ENCODE measurements at regions not wholly inside any gene's neighbourhood (a gene's known extent, or its start where the extent isn't known, plus 50 kb on each side); places are given as distances from the start of the nearest gene placed in this dataset.

DNA sequence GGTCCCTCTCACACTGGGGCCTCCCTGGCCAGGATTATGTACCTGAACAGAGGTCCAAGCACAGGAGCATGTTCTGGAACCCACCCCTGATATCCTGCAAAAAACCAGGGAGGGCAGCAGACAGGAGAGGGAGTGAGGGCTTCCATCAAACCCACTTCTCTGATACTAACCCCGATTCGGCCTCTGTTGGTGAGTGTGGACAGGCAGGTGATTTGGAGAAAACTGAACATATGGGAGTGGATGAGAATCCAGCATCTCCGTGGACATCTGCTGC is 215.3 kb downstream of the MATN1 start:
- DNase-seq (ENCODE audit: insufficient read length, low spot score) = no peak
- FAIRE-seq = no peak
- no peak for TF ChIP-seq SPI1 (IDR thresholded peaks at IDR 0.05; ENCODE audit: low read depth, low read length)
- TF ChIP-seq POLR2A (IDR thresholded peaks at IDR 0.05; ENCODE audit: low read depth, low read length) = no peak
- TF ChIP-seq PAX5 (IDR thresholded peaks at IDR 0.05; ENCODE audit: insufficient read depth, low read length, severe bottlenecking) = no peak
- no peak for TF ChIP-seq TAF1 (IDR thresholded peaks at IDR 0.05; ENCODE audit: low read depth, low read length)
- no peak for TF ChIP-seq POU2F2 (IDR thresholded peaks at IDR 0.05; ENCODE audit: low read depth, low read length)
- no peak for TF ChIP-seq POLR2AphosphoS5 (IDR thresholded peaks at IDR 0.05; ENCODE audit: low read depth, low read length)

DNA sequence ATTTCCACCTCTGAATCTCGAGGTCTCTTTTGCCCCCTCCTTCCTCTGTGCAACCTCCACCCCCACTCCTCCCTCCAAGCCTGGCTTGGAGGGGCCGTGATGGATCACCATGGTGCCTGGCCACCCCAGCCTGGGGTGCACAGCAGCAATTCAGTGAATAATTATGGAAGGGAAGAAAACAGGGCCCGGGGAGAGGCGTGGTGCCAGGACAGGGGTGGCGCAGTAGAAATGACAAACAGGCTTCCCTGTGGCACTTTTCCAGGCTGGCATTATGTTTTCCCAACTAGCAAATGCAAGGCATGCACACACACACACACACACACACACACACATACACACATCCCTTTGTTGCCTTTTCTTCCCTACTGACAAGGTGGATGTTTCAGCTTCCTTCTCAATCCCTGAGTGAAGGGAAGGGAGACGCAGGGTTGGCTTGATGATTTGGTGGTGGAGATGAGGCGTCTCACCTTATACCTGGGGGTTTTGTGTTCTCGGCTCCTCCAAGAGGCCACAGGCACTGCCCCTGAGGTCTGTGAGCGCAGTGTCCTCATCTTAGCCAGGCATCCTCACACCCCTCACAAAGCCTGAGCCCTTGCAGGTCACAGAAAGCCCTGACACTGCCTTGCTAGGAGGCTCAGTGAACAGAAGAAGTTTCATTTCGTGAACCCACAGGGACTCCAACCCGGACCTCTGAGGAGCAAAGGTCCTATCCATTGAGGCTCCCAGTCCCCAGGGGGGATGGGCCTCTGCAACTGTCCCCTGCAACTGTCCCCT is 215.8 kb downstream of the MATN1 start:
- no peak for DNase-seq (ENCODE audit: insufficient read length, low spot score)

DNA sequence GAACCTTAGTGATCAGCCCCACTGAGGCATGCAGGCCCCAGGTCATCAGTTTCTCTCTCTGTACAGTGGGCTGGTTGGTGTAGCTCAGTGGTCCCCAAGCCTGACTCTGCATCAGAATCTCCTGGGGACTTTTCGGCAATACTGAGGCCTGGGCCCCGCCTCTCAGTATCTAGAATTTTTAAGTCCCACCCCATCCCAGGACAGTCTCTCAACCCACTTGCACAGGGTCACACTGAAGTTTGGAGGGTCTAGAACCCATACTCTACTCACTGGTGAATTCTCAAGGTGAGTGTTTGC is 216.4 kb downstream of the MATN1 start:
- FAIRE-seq = no peak
- no peak for TF ChIP-seq POLR2A (IDR thresholded peaks at IDR 0.05; ENCODE audit: low read depth, low read length)
- TF ChIP-seq POLR2AphosphoS5 (IDR thresholded peaks at IDR 0.05; ENCODE audit: low read depth, low read length) = no peak
- TF ChIP-seq POU2F2 (IDR thresholded peaks at IDR 0.05; ENCODE audit: low read depth, low read length) = no peak
- no peak for TF ChIP-seq TAF1 (IDR thresholded peaks at IDR 0.05; ENCODE audit: low read depth, low read length)
- no peak for TF ChIP-seq PAX5 (IDR thresholded peaks at IDR 0.05; ENCODE audit: insufficient read depth, low read length, severe bottlenecking)
- TF ChIP-seq SPI1 (IDR thresholded peaks at IDR 0.05; ENCODE audit: low read depth, low read length) = no peak

More for the DNA sequence above, 215.8 kb downstream of the MATN1 start:
- FAIRE-seq = no peak
- TF ChIP-seq POLR2A (IDR thresholded peaks at IDR 0.05; ENCODE audit: low read depth, low read length) (no peak), POU2F2 (IDR thresholded peaks at IDR 0.05; ENCODE audit: low read depth, low read length) (no peak), POLR2AphosphoS5 (IDR thresholded peaks at IDR 0.05; ENCODE audit: low read depth, low read length) (no peak), PAX5 (IDR thresholded peaks at IDR 0.05; ENCODE audit: insufficient read depth, low read length, severe bottlenecking) (no peak), SPI1 (IDR thresholded peaks at IDR 0.05; ENCODE audit: low read depth, low read length) (no peak), TAF1 (IDR thresholded peaks at IDR 0.05; ENCODE audit: low read depth, low read length) (no peak)

DNA sequence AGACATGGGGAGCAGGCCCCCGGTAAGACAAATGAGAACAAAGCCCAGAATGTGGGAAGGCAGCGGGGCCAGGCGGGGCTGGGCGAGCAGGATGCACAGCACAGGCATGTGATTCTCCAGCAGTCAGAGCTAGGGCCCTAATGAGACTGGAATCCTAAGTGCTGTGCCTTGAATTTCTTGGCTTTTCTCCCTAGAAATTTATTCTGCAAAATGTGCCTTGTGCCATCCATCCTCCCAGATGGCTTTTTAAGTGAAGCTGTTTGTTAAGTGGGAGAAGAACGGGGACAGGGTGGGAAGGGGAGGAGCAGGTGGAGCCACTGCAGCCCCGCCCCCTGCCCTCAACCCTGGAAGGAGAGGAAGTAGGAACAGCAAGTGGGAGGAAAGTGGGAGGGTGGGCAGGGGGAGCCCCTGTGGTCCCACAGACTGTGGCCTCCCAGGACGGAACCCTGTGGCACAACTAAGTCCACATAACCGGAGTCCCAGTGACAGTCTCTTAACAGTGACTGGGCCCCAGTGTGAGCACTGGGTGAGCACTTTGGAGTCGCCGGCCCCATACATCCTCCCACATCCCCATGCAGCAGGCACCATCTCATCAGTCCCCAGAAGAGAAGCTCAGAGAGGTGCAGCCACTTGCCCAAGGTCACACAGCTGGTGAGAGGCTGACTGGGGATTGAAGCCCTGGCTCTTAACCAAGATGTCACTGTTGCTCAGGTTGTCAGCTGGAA is 216.9 kb downstream of the MATN1 start:
- TF ChIP-seq PAX5 (IDR thresholded peaks at IDR 0.05; ENCODE audit: insufficient read depth, low read length, severe bottlenecking) (no peak), TAF1 (IDR thresholded peaks at IDR 0.05; ENCODE audit: low read depth, low read length) (no peak), POU2F2 (IDR thresholded peaks at IDR 0.05; ENCODE audit: low read depth, low read length) (no peak), POLR2A (IDR thresholded peaks at IDR 0.05; ENCODE audit: low read depth, low read length) (no peak), POLR2AphosphoS5 (IDR thresholded peaks at IDR 0.05; ENCODE audit: low read depth, low read length) (no peak), SPI1 (IDR thresholded peaks at IDR 0.05; ENCODE audit: low read depth, low read length) (no peak)
- DNase-seq (ENCODE audit: insufficient read length, low spot score) (no peak), FAIRE-seq (no peak)

More for the DNA sequence above, 216.4 kb downstream of the MATN1 start:
- DNase-seq (ENCODE audit: insufficient read length, low spot score) = no peak

DNA sequence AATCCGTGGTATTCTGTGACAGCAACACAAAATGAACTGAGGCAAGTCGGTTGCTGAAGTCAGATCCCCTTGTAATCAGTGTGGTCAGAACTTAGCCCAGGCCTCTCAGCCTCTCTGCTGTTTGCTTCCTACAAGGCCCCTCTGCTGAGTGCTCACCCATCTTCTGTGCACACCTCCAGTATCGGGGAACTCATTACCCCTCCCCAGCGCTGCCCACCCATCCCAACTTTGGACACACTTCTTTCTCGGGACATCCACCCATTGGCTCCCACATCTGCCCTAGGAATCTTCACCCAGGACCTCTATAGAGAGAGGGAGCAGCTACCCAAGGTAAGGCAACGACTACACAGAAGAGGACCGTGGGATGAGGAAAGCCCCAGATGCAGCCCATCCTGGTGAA is 217.5 kb downstream of the MATN1 start:
- TF ChIP-seq POLR2AphosphoS5 (IDR thresholded peaks at IDR 0.05; ENCODE audit: low read depth, low read length) = no peak
- no peak for TF ChIP-seq SPI1 (IDR thresholded peaks at IDR 0.05; ENCODE audit: low read depth, low read length)
- no peak for TF ChIP-seq POLR2A (IDR thresholded peaks at IDR 0.05; ENCODE audit: low read depth, low read length)
- no peak for TF ChIP-seq PAX5 (IDR thresholded peaks at IDR 0.05; ENCODE audit: insufficient read depth, low read length, severe bottlenecking)
- TF ChIP-seq POU2F2 (IDR thresholded peaks at IDR 0.05; ENCODE audit: low read depth, low read length) = no peak
- TF ChIP-seq TAF1 (IDR thresholded peaks at IDR 0.05; ENCODE audit: low read depth, low read length) = no peak
- FAIRE-seq (no peak), DNase-seq (ENCODE audit: insufficient read length, low spot score) (no peak)

DNA sequence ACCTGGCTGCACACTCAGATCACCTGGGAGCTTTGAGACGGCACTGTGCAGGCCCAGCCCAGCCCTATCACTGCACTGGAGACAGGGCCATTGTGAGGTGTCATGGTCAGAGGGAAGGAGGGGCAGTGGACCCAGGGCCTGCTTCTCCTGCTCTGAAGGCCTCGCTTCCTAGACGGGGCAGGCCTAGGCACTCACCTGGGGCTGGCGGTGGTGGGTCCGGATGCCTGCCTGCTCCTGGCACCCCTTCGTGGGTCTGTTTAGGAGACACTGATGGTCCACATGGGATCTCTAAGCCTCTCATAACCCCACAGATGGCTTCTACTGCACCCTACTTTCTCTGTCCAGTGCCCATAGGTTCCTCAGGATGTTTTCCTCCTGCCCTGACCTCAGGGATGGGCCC is 230.9 kb downstream of the MATN1 start:
- no peak for DNase-seq (ENCODE audit: insufficient read length, low spot score)
- TF ChIP-seq TAF1 (IDR thresholded peaks at IDR 0.05; ENCODE audit: low read depth, low read length) (no peak), POLR2A (IDR thresholded peaks at IDR 0.05; ENCODE audit: low read depth, low read length) (no peak), SPI1 (IDR thresholded peaks at IDR 0.05; ENCODE audit: low read depth, low read length) (no peak), PAX5 (IDR thresholded peaks at IDR 0.05; ENCODE audit: insufficient read depth, low read length, severe bottlenecking) (no peak), POLR2AphosphoS5 (IDR thresholded peaks at IDR 0.05; ENCODE audit: low read depth, low read length) (no peak), POU2F2 (IDR thresholded peaks at IDR 0.05; ENCODE audit: low read depth, low read length) (no peak)
- no peak for FAIRE-seq

DNA sequence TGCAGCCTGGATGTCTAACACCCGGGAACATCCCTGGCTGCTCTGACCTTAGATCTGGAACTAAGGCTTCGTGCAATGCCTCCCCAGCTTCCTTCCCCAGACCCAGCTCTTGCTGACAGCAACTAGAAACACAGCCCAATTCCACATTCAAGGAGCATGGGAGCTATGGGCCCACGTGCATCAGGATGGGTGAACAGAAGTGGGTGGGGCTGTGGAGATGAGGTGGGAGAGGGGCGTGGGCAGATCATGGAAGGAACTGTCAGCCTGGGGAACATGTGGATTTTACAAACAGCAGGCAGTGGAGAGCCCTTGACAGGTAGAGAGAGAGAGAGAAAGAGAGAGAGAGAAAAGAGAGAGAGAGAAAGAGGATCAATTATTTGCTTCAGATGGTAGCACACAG is 231.6 kb downstream of the MATN1 start:
- TF ChIP-seq POLR2A (IDR thresholded peaks at IDR 0.05; ENCODE audit: low read depth, low read length) (no peak), POLR2AphosphoS5 (IDR thresholded peaks at IDR 0.05; ENCODE audit: low read depth, low read length) (no peak), TAF1 (IDR thresholded peaks at IDR 0.05; ENCODE audit: low read depth, low read length) (no peak), SPI1 (IDR thresholded peaks at IDR 0.05; ENCODE audit: low read depth, low read length) (no peak), PAX5 (IDR thresholded peaks at IDR 0.05; ENCODE audit: insufficient read depth, low read length, severe bottlenecking) (no peak)
- no peak for FAIRE-seq
- no peak for DNase-seq (ENCODE audit: insufficient read length, low spot score)

DNA sequence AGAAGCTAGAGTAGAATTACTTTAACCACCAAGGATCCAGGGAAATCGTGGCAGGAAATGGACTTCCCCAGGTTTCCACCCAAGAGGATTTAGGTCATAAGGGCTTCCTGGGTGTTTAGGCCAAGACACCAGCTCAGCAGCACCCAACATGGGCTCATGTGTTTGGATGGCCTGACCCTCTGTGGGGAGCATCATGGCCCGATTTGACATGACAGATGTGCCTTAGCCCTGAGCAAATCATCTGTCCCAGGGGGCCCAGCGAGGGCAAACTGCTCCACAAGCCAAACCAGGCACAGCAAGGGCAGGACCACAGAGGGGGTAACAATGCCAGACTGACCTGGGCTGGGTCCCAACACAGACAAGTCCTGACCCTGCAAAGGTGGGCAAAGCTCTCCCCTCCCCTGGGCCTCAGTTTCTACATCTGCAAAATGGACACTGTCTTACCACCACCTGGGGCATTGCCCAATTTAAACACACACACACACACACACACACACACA is 232.8 kb downstream of the MATN1 start:
- no peak for FAIRE-seq
- TF ChIP-seq PAX5 (IDR thresholded peaks at IDR 0.05; ENCODE audit: insufficient read depth, low read length, severe bottlenecking) (no peak), POLR2A (IDR thresholded peaks at IDR 0.05; ENCODE audit: low read depth, low read length) (no peak)

DNA sequence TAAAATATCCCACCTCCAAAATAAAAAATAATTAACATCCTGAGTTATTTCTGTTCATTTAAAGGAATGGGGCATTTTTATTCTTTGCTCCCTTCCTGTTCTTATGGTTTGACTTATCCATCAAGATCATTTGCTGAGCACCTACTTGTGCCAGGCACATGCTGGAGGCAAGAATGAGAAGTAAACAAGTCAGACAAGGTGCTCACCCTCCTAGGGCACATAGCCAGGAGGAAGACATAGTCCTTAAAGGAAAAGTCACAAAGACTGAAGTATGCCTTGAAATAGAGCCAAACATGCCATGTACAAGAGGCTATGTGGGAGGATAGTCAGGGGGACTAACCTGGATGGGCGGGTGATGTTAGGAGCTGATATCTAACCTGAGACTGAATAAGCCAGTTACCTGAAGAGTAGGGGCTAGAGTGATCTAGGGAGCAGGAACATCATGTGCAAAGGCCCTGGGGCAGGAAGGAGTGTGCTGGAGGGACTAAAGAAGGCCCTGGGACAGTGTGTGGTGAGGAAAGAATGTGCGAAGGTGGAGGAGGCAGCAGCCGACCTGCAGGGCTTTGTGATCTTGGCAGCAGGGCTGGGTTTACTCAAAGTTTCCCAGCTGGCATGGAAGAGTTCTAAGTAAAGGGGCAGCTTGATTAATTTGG is 233.5 kb downstream of the MATN1 start:
- no peak for FAIRE-seq
- TF ChIP-seq PAX5 (IDR thresholded peaks at IDR 0.05; ENCODE audit: insufficient read depth, low read length, severe bottlenecking) = no peak
- no peak for DNase-seq (ENCODE audit: insufficient read length, low spot score)

More for the DNA sequence above, 232.8 kb downstream of the MATN1 start:
- no peak for DNase-seq (ENCODE audit: insufficient read length, low spot score)
